ENCODE measurements at regions not wholly inside any gene's neighbourhood (a gene's known extent, or its start where the extent isn't known, plus 50 kb on each side); places are given as distances from the start of the nearest gene placed in this dataset.

DNA sequence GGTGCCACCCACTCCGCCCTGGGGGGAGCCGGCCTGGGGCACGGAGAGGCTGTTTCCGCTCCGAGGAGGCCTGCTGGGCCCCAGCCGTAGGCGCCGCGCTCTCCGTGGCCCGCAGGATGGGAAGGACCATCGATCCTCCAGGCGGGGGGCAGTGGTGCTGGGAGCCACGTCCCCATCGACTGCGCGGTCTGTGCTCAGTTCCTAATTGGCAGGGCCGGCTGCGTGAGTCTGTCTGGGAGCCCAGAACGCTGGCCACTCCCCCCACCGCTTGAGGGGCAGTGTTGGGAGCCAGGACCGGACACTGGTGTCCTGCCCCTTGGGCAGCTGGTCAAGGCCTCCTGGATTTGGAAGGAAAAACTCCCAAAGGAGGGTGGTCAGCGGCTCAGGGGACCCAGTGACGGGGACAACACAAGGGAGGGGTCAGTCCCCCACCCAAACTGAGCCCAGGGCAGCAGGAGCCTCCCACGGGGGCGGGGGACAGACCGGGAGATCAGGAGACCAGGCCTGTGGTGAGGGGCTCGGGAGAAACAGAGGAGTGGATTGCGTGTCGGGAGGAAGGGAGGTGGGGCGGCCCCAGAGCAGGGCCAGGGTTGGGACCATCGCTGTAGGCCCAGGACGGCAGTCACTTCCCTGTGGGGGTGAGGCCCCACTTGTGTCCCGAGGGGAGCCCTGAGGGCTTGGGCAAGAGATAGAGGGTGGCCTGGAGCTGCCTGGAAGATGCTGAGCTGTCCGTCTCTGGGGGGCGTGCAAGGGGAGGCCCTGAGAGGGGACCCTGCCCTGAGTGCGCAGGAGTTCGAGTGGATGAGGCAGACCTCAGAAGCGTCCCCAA, 89.0 kb downstream of the UNCX start:
- TF ChIP-seq ESRRA (CRISPR knock-in tag; IDR thresholded peaks at IDR 0.05; ENCODE audit: borderline replicate concordance) (no peak), ETV6 (CRISPR knock-in tag; IDR thresholded peaks at IDR 0.05) (no peak), GABPB1 (CRISPR knock-in tag; IDR thresholded peaks at IDR 0.05) (no peak), NR1H2 (CRISPR knock-in tag; IDR thresholded peaks at IDR 0.05) (no peak), FOXJ3 (CRISPR knock-in tag; IDR thresholded peaks at IDR 0.05; ENCODE audit: borderline replicate concordance) (no peak), NFYB (CRISPR knock-in tag; conservative IDR thresholded peaks at IDR 0.05; ENCODE audit: low read depth) (no peak), TCF7 (CRISPR knock-in tag; IDR thresholded peaks at IDR 0.05; ENCODE audit: low read depth) (no peak), TEAD4 (CRISPR knock-in tag; IDR thresholded peaks at IDR 0.05) (no peak), PRRX2 (CRISPR knock-in tag; IDR thresholded peaks at IDR 0.05) (no peak)
- TF ChIP-seq, protein P1, sequence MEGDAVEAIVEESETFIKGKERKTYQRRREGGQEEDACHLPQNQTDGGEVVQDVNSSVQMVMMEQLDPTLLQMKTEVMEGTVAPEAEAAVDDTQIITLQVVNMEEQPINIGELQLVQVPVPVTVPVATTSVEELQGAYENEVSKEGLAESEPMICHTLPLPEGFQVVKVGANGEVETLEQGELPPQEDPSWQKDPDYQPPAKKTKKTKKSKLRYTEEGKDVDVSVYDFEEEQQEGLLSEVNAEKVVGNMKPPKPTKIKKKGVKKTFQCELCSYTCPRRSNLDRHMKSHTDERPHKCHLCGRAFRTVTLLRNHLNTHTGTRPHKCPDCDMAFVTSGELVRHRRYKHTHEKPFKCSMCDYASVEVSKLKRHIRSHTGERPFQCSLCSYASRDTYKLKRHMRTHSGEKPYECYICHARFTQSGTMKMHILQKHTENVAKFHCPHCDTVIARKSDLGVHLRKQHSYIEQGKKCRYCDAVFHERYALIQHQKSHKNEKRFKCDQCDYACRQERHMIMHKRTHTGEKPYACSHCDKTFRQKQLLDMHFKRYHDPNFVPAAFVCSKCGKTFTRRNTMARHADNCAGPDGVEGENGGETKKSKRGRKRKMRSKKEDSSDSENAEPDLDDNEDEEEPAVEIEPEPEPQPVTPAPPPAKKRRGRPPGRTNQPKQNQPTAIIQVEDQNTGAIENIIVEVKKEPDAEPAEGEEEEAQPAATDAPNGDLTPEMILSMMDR (IDR thresholded peaks at IDR 0.05), result no peak
- TF ChIP-seq, protein P2, sequence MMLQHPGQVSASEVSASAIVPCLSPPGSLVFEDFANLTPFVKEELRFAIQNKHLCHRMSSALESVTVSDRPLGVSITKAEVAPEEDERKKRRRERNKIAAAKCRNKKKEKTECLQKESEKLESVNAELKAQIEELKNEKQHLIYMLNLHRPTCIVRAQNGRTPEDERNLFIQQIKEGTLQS (CRISPR knock-in tag; conservative IDR thresholded peaks at IDR 0.05), result no peak
- TF ChIP-seq, protein P3, sequence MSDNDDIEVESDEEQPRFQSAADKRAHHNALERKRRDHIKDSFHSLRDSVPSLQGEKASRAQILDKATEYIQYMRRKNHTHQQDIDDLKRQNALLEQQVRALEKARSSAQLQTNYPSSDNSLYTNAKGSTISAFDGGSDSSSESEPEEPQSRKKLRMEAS (CRISPR knock-in tag; IDR thresholded peaks at IDR 0.05), result no peak
- TF ChIP-seq, protein P4, sequence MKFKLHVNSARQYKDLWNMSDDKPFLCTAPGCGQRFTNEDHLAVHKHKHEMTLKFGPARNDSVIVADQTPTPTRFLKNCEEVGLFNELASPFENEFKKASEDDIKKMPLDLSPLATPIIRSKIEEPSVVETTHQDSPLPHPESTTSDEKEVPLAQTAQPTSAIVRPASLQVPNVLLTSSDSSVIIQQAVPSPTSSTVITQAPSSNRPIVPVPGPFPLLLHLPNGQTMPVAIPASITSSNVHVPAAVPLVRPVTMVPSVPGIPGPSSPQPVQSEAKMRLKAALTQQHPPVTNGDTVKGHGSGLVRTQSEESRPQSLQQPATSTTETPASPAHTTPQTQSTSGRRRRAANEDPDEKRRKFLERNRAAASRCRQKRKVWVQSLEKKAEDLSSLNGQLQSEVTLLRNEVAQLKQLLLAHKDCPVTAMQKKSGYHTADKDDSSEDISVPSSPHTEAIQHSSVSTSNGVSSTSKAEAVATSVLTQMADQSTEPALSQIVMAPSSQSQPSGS (CRISPR knock-in tag; IDR thresholded peaks at IDR 0.05; ENCODE audit: borderline replicate concordance, low read depth), result no peak

All from WTC11 (cell line).